ENCODE measurements at regions not wholly inside any gene's neighbourhood (a gene's known extent, or its start where the extent isn't known, plus 50 kb on each side); places are given as distances from the start of the nearest gene placed in this dataset.
"Not testable (repeated sequence)": the region's sequence is repeated elsewhere in the genome, so short reads cannot be mapped to it uniquely, and the experiment has no call there.

DNA sequence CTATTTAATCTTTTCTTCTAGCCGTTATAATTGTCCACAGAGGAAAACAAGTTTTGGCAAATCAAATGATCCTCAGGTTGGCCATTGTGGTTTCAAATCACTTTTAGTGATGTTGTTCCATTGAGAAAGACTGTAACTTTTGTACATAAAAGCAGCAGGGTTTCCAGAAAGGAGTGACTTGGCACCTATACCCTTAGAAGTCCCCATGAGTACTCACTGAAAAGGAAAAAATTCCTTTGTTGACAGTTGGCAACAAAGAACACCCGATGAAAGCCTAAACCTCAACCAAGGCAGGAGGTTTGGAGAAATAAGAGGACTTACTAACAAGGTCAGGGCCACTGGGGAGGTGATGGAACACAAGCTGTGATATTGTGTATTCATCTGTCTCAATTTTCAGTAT, 474.4 kb downstream of the RAPGEF2 start:
- DNase-seq (ENCODE audit: low read depth): no peak
- TF ChIP-seq, protein P1, sequence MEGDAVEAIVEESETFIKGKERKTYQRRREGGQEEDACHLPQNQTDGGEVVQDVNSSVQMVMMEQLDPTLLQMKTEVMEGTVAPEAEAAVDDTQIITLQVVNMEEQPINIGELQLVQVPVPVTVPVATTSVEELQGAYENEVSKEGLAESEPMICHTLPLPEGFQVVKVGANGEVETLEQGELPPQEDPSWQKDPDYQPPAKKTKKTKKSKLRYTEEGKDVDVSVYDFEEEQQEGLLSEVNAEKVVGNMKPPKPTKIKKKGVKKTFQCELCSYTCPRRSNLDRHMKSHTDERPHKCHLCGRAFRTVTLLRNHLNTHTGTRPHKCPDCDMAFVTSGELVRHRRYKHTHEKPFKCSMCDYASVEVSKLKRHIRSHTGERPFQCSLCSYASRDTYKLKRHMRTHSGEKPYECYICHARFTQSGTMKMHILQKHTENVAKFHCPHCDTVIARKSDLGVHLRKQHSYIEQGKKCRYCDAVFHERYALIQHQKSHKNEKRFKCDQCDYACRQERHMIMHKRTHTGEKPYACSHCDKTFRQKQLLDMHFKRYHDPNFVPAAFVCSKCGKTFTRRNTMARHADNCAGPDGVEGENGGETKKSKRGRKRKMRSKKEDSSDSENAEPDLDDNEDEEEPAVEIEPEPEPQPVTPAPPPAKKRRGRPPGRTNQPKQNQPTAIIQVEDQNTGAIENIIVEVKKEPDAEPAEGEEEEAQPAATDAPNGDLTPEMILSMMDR (conservative IDR thresholded peaks at IDR 0.05; ENCODE audit: control insufficient read depth, insufficient read depth, low read depth, low read length): no peak

GRCh38 chr4:159582685-159583084, 479.8 kb downstream of the RAPGEF2 start:
- H3K4me3 ChIP-seq (ENCODE audit: control insufficient read depth, low read depth, low read length): no peak overlapping the region
- DNase-seq (ENCODE audit: low read depth): no peak
- TF ChIP-seq, protein P1 (conservative IDR thresholded peaks at IDR 0.05; ENCODE audit: control insufficient read depth, insufficient read depth, low read depth, low read length): no peak

More for the DNA sequence above, 474.4 kb downstream of the RAPGEF2 start:
- no peak overlapping the region for H3K4me3 ChIP-seq (ENCODE audit: control insufficient read depth, low read depth, low read length)

- no peak for DNase-seq (ENCODE audit: low read depth)
- TF ChIP-seq, protein P1 (conservative IDR thresholded peaks at IDR 0.05; ENCODE audit: control insufficient read depth, insufficient read depth, low read depth, low read length): no peak
- H3K4me3 ChIP-seq (ENCODE audit: control insufficient read depth, low read depth, low read length): no peak overlapping the region
Observed at GRCh38 chr4:159592898-159593556, 490.1 kb downstream of the RAPGEF2 start.

GRCh38 chr4:159593681-159594080, 490.8 kb downstream of the RAPGEF2 start:
- TF ChIP-seq, protein P1 (conservative IDR thresholded peaks at IDR 0.05; ENCODE audit: control insufficient read depth, insufficient read depth, low read depth, low read length): no peak
- no peak for DNase-seq (ENCODE audit: low read depth)
- H3K4me3 ChIP-seq (ENCODE audit: control insufficient read depth, low read depth, low read length): no peak overlapping the region

DNA sequence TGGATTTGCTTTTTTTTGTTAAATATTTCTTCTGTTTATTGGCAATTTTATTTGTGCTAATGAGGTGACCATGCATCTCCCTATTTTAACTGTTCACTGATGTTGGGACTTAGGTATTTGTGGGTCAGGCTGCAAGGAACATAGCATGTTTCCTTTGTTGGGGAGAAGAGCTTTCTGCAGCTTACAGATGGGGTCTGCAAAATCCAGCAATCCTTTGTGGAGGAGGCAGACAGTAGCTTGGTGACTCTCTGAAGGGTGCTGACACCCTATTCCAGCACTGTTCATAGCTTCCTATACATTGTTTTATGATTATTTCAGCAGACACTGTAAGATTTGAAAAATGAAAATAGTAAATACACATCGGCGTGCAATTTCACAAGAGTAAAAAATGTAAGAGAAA, 491.7 kb downstream of the RAPGEF2 start:
- no peak overlapping the region for H3K4me3 ChIP-seq (ENCODE audit: control insufficient read depth, low read depth, low read length)
- TF ChIP-seq, protein P1 (conservative IDR thresholded peaks at IDR 0.05; ENCODE audit: control insufficient read depth, insufficient read depth, low read depth, low read length): no peak
- no peak for DNase-seq (ENCODE audit: low read depth)

DNA sequence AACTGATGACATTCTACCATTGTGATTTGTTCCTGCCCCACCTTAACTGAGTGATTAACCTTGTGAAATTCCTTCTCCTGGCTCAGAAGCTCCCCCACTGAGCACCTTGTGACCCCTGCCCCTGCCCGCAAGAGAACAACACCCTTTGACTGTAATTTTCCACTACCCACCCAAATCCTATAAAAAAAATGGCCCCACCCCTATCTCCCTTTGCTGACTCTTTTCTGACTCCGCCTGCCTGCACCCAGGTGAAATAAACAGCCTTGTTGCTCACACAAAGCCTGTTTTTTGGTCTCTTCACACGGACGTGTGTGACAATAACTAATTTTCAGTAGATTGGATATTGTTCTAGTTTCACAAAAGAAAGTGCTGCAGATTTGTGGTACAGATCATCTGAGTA, 492.2 kb downstream of the RAPGEF2 start:
- DNase-seq (ENCODE audit: low read depth); H3K4me3 ChIP-seq (ENCODE audit: control insufficient read depth, low read depth, low read length): not testable (repeated sequence)

- TF ChIP-seq, protein P1 (conservative IDR thresholded peaks at IDR 0.05; ENCODE audit: control insufficient read depth, insufficient read depth, low read depth, low read length): no peak
- no peak for DNase-seq (ENCODE audit: low read depth)
Observed at GRCh38 chr4:159598602-159599001, 495.7 kb downstream of the RAPGEF2 start.

More at GRCh38 chr4:159598602-159599001, 495.7 kb downstream of the RAPGEF2 start:
- no peak overlapping the region for H3K4me3 ChIP-seq (ENCODE audit: control insufficient read depth, low read depth, low read length)

Data from fibroblast of mammary gland (primary cell).